Activated CD4-positive, alpha-beta T cell treated with anti-CD3 and anti-CD28 coated beads, Interleukin-2, amount 50 U/mL, for 16 hours (primary cell): ENCODE measurements at regions not wholly inside any gene's neighbourhood (a gene's known extent, or its start where the extent isn't known, plus 50 kb on each side); places are given as distances from the start of the nearest gene placed in this dataset.
A peak's percentile ranks its signal among the peaks of the same experiment; 100 is the strongest.

Experiments used
- DNase-seq: peaks from one replicate; pipeline ENCODE4 v3.0.0-alpha.2; 2020

- no peak for DNase-seq
Measured at GRCh38 chr6:9511157-9511556, 903.7 kb downstream of the TFAP2A start.

- DNase-seq: no peak
Measured at GRCh38 chr6:9507136-9507895, 907.6 kb downstream of the TFAP2A start.

GRCh38 chr6:9504191-9504590 is 910.7 kb downstream of the TFAP2A start:
- no peak for DNase-seq

GRCh38 chr6:9503111-9503761 is 911.6 kb downstream of the TFAP2A start:
- DNase-seq: no peak

GRCh38 chr6:9499709-9500108 is 915.2 kb downstream of the TFAP2A start:
- no peak for DNase-seq

GRCh38 chr6:9496837-9497236 is 918.0 kb downstream of the TFAP2A start:
- DNase-seq: no peak

DNA sequence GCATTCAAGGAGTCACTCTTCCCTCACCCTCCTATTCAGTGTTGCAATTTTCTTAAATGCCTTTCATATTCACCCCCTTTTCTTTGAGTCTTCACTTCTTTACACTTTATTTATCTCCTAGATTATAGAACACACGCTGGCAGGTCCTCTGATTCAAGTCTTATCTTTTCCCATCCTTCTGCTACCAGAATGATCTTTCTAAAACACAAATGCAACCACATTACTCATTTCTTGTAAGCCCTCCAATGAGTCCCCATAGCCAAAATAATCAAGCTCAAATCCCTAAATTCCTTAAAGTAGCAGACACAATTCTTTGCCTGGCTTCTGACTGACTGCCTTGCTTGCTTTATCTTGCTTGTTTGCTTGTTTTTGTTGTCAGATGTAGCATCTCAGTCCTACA is 920.0 kb downstream of the TFAP2A start:
- DNase-seq: no peak

DNA sequence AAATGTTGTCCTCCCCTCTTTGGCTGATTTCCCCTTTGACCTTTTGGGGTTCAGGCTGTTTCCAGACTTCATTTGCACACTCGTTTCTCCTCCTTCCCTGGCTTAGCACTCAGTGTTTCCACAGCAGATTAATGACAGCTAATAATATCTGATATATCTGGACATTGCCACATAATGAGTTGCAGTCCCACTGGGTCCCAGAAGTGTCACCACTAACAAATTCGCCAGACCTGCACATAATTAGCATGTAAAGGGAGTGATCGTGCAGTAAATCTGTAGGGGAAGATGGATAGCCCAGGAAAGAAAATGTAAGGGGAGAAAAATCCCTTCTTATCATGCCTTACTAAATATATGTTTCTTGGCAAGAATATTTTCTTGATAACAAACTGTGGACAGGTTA is 922.1 kb downstream of the TFAP2A start:
- DNase-seq: no peak

DNA sequence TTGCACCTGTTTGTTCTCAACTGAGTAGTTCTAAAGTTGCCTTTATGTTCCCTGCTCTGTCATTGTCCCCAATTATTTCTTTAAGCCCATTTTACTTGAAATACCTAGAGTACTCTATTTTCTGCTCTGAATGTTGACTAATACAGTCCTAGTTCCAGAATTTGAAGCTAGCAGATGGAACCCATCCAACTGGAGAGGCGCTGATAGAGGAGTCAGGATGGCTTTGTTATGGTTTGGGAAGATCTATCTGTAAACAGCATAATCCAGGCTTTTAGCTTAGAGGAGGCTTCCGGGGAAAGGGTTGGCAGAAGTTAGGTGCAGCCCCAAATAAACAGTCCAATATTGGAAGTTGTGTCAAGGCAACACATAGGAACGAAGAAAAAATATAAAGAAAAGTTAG is 927.7 kb downstream of the TFAP2A start:
- no peak for DNase-seq

GRCh38 chr6:9485992-9486391 is 928.9 kb downstream of the TFAP2A start:
- DNase-seq: no peak

GRCh38 chr6:9484686-9485085 is 930.2 kb downstream of the TFAP2A start:
- DNase-seq: no peak

DNA sequence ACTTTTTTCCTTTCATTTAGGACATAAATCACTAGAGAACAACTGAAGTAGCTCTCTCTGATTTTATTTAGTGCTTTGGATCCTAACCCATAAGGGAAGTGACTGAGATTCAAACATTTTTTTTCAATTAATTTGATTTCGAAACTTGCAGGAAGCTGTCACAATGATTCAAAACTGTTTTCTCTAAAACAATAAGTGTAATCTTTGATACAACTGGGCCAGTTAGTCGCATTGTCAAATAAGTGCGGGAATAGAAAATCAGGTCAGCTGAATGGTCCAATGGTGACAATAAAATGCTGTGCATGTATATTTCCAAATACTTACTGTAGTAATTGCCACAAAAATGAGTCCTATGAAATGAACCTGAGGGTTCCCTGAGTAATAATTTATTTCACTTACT is 930.8 kb downstream of the TFAP2A start:
- no peak for DNase-seq

DNA sequence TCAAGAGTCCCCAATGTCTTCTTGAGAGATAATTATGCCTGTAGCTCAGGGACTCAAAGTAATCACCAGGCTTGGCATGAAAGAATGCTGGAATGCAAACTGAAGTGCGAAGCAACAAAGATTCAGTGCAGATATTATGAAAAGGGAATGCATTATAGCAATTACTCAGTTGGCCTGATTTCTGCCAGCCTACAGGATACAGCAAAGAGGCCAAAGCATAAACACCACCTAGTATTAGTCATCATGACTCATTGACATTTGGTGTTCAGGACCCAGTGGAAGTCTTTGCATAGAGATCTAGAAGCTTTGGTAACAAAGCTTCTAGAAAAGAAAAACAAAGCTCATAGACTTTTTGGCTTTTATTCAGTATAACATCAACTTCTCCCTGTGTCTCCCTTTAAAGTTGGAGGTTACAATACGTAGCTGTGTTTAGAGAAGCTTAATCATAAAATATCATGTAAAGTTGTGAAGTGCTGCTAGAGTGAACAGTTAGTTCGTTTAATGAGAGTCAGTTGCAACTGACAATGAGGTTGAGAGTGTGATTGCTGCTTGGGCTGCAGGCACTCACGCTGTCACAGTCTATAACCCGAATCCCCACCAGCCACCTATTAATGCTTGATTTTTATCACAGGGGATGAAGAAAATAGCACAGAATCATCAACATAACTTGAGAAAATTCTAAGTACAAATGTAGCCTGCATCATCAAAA is 932.7 kb downstream of the TFAP2A start:
- DNase-seq: peak; percentile 20

- DNase-seq: no peak
Measured at GRCh38 chr6:9481292-9482029, 933.4 kb downstream of the TFAP2A start.

- no peak for DNase-seq
Measured at GRCh38 chr6:9468277-9468676, 946.6 kb downstream of the TFAP2A start.

DNA sequence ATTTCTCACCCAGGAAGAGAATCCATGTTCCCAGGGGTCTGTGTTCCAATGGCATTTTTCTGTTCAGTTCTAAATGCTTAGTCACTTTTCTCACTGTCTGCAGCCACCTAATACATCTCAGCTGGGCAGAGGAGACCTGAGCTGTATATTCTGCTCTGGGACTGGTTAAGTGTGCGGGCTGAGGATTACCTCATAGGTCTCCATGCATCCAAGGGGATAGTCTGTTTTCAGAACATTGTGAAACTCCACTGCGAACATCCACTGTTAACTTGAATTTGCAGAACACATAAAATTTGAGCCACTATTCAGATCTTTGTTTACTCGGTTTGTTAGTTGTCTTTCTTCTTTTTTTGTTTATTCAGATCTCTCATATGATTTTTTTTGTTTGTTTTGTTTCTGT is 947.1 kb downstream of the TFAP2A start:
- no peak for DNase-seq

DNA sequence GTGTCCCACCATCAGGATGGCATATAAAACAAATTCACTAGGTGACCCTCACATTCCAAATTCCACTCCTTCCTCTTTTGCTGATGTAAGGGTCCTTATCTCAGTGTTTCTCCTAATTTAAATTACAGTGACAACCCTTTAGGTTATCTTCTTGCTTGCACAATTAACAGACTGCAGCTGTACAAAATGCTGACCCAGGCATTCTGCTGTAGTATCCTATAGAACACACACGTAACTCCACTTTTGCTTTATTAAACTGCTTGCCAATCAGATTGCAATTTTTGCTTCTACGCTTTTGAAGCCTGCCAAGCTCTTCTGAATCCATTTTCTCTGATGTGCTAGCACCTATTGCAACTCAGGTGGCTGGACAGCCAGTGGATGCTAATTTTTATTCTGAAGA is 950.3 kb downstream of the TFAP2A start:
- DNase-seq: no peak

DNA sequence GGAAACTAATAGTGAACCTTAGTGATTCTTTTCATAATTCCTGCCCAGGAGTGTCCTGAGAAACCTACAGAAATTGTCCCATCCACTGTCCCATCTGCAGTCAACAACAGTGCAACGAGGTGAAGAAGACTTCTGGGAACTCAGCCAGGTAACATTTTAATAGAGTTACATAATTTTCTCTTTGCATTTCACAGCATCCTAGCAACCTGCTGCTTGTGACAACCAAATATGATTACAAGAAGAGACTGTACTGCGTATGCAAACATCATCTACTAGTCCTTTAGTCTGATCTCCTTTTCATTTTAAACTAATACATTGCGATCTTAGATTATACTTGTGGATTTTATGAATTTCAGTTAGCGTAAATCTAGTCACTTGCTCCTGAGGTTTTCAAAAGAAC is 951.6 kb downstream of the TFAP2A start:
- no peak for DNase-seq

DNA sequence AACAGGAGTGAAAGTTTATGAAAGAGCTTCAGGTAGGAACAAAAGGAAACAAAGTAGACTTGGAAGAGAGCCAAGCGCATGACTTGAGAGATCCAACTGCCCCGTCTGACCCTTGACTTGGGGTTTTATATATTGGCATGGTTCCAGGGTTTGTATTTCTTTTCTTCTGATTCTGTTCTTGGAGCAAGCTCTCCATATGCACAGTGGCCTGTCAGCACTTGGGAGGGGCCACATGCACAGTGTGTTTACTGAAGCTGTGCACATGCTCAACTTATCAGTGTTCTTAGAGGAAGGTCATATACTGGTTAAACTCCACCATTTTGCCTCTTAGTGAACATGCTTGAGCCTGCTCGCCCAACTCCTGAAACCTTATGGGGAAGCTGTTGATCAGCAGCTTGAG is 953.7 kb downstream of the TFAP2A start:
- no peak for DNase-seq

- no peak for DNase-seq
Measured at GRCh38 chr6:9458424-9458823, 956.5 kb downstream of the TFAP2A start.

DNA sequence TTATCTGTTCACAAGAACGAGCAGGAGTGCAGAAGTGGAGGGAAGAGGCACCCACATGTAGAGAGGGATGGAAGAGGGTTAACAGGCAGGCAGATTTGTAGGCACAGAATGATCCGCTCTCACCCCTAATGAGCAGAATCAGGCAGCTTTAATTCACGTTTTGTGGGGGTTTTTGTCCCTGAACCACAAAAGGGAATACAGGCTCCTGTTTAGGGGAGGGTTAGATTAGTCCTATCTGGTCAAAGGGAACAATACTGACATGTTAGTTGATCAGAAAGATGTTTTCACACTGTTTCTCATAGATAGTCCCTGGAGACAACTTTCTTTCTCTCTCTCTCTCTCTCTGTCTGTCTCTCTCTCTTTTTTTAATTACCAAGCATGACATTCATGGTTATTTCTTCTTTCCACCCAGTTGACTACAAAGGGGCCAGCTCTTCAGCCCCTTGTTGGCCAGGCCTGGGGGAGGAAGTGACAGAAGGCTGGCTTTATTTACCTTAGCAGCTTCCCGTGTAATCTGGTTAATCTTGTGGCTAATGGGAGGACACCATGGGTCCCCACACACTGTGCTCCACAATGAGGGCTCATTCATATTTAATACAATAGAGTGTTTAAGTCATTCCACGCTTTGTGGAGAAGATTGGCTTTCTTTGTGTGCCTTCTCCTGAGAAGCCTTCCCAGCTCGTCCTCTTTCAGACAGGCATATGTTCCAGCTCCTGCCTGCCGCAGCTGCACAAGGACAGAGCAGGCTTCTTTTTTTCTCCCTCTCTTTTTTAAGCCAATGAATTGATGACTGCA is 958.8 kb downstream of the TFAP2A start:
- DNase-seq: no peak

DNA sequence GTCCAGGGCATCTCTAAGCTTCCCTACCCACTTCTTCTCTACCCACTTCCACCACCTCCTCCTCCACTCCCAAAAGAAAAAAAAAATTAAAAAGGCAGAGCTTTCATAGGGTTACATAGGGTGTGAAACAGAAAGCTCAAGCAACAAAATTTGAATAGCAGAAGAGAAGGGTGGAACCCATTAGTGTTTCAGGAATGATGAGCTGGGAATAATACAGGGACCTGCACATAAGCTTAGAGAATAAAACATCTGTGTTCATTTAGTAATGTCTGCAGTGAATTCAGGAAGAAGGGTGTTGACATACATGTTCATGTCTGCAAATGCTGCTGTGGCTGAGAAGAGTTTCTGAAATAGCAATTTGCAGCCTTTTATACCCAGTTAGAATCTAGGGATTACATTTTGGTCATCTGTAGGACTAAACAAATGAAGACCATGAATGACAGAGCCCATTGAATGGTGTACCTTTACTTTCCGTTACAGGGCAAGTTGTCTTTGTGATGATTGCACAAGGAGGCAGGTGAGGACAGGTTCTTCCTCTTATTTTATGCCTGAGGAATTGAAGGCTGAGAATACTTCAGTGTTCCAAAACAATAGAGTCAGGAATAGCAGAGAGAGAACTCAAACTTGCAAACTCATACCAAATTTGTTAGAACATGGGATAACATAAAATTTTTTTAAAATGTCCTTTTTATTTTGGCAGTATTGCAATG is 975.1 kb downstream of the TFAP2A start:
- DNase-seq: no peak
